ENCODE measurements at regions not wholly inside any gene's neighbourhood (a gene's known extent, or its start where the extent isn't known, plus 50 kb on each side); places are given as distances from the start of the nearest gene placed in this dataset.

- TF ChIP-seq EZH2 (IDR thresholded peaks at IDR 0.05; ENCODE audit: insufficient read depth, poor library complexity, severe bottlenecking) (no peak), EZH2phosphoT487 (IDR thresholded peaks at IDR 0.05; ENCODE audit: insufficient read depth, low read depth) (no peak)
Observed at GRCh38 chr6:98287876-98288275, 546.5 kb upstream of the POU3F2 start.

Measured in GM23248 (cell line).